M059J (cell line): ENCODE measurements at regions not wholly inside any gene's neighbourhood (a gene's known extent, or its start where the extent isn't known, plus 50 kb on each side); places are given as distances from the start of the nearest gene placed in this dataset.
A peak's percentile ranks its signal among the peaks of the same experiment; 100 is the strongest.

Experiments
- DNase-seq: peaks from one replicate; pipeline ENCODE4 v3.0.0-alpha.2; 2012; ENCODE audit warnings: low read depth

DNA sequence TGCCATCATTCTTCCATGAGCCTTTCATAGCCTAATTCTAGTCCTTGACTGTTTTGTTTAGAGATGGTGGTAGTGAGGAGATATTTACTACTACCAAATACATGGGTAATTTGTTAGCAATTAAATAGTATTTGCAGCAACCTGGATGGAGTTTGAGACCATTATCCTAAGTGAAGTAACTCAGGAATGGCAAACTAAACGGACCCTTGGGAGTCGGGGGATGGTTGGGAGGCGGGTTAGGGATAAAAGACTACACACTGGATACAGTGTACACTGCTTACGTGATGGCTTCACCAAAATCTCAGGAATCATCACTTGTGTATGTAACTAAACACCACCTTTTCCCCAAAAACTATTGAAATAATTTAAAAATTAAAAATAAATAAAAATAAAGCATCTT, 809.2 kb upstream of the ZNF608 start:
- no peak for DNase-seq

DNA sequence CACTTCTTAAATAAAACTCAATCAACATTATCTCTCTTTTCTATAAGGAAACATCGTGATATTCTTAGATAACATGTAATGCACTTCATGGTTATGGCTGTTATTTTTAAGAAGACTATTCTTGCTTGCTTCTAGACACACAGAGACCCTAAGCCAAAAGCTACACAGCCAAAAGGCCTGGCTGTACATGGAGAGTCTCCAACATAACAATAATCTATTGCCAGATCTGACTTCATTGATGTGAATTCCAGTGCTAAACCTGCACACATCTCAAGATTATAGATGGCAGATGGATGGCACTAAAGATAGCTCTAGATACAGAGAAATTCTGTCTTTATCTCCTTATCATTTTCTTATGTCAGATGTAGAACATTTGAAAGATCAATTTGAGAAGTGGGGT, 811.6 kb upstream of the ZNF608 start:
- no peak for DNase-seq

DNA sequence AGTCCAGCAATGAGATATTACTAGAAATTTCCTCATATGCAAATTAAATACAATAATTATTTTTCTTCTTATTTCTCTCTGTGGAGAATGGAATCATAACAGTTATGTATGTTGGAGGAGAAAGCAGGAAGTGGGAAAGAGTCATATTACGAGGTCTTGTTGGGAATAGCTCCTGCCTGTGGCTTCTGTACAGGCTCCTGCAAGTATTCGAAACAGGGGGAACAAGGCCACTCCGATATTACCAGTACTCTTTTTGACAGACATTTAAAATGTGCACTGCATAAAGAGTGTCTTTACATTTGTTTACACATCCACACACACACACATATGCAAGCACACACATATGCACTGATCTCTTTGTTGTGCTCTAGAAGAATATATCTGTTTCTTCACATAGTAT, 812.0 kb upstream of the ZNF608 start:
- DNase-seq, result no peak

DNA sequence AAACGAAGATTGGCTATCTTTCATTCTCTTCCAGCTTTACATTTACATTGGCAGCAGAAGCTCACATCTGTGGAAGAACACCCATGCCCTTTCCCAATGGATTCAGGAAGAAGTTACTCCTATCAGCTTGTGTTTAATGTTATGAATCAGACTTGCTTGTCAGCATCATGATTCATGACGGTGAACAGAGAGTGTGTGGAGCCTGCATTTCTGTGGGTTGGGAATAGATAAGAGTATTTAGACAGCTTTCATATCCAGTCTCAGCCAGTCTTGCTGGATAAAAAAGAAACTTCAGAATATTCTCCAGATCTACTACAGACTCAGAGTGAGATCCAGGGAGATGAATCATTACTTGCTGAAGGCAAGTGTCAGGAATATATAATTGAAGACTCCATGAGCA, 812.9 kb upstream of the ZNF608 start:
- peak; percentile 97 for DNase-seq

DNA sequence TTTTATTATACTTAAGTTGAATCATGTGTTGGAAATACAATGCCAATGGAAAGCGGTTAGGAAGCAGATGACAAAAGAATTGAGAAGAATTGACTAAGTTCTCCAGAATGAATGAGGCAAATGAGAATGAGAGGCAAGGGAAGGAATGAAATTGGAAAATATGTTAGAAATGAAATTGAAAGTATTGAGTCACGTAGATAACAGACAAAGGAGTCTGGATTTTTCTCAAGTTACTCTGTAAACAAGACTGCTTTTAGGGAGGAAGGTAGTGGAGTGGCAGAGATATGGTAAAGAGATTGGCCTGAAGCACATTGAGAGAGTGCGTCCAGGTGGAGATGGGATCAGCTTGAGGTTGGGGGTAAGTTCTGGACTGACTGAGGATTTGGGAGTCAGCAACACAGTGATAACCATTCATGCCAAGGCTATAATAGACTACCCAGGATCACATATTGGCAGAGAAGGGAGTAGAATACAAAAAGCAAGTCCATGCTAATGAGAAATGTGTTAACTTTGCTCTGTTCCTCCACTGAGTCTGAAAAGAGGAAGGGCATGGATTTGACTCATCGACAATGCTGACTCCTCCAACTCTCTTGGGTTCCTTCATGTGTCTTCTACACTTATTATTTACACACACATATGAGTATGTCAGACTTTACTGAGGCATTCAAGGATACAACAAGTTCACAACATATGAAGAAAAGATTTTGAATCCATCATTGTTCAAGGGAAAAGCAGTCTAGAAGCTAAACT, 814.2 kb upstream of the ZNF608 start:
- DNase-seq, result peak; percentile 45

DNA sequence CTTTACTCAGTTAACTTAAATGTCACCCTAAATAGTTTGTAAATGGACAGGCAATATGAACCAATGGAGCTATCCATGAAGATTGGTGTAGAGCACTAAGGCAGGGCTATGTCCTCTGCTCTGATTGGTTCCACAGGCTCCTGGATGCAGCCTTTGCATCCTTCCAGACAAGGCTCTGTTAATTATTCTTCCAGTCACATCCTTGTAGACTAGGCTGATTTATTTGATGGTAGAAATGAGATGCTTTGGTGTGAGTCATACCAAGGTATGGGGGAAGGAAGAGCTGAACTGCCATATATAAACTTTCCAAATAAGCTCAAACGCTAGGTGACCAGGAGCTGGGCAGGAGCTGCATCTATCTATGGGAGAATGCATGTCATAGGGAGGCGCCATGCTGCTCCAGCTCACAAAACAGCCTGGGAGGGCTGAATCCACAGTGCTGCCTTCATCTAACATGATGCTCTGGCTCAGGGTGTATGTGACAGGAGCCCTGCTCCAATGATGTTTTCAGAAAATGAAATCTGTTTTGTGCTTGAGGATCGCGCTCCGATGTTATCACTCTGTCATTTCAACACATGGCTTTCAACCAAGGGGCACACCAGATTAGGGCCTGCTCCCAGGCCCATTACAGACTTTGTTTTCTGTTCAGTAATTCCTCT, 818.0 kb upstream of the ZNF608 start:
- peak; percentile 43 for DNase-seq

DNA sequence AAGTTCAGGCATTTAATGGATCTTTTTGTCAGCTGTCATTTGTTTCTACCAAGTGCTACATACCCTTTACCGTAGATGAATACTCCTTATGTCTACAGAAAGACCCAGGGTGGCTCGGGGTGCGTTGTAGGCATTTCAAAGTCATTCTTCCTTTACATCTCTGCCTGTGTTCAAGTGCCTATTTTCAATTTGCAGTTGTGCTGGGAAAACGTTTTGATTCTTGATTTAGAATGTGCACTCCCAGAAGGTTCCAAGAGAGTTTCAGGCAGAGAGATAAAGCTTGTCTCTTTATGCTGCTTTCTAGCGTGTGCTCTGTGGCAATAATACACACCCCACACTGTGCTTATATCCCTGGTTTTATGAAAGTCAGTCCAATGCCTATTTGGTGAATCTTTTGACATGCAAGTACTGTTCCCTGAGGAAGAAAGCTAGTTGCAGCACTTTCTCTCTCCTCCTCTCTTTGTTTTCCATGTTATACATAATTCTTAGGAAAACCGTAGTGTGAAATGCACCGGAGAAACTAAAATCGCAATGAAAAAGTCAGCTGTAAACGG, 828.1 kb upstream of the ZNF608 start:
- no peak for DNase-seq

DNA sequence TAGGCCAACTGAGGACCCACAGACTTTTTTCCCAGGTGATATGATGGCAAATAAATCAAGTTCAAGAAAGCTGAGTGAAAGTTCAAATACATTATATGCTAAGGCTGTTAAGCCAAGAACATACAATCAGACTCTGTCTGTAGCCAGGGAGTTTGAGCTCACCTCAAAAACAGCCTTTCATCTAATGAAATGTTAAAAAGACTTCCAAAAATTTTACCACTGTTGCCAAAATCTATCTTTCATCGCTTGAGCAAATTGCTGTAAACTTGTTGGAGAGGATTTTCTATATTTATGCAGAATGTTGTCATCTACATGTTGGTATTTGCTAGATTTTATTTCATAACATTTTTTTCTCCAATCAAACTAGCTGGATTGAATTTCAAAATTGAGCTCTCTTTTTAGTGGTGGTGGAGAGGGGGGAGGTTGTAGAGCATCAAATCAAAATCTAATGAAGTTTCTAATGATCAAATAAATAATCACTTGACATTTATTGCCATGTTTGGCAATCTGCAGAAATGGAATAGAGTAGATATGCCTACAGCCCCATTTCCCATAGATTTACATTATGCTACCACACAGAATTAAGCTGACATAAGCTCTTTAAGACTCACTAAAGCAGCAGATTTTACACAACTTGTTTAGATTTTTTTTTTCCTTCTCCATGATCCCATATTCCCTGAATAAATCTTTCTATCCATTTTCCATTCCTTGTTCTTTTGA, 828.9 kb upstream of the ZNF608 start:
- no peak for DNase-seq

DNA sequence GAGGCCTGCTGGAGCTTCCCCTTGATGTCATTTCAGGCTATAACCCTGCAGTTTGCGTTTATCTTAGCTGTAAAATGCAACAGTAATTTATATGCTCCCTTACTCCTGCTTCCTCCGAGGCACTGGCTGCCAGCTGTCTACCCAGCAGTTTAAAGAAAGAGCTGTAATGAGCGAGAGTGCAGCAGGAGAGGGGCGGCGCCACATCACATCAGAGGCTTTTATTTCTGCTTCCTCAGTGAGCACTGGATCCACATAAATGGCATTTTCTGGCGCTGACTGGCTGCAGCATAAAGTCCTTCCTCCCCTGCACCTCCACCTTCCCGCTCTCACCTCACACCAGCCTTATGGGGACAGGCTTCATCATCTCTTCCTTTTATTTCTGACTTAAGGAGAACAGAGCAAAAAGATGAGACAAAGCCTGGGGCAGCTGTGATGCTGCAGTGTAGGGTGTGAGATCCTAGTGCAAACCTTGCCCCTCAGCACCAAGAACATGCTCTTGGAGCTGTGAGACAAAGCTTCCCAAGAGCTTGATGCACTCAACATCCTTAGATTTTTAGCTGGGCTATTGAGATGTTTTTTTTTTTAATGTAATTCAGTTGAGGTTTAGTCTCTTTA, 829.6 kb upstream of the ZNF608 start:
- no peak for DNase-seq

DNA sequence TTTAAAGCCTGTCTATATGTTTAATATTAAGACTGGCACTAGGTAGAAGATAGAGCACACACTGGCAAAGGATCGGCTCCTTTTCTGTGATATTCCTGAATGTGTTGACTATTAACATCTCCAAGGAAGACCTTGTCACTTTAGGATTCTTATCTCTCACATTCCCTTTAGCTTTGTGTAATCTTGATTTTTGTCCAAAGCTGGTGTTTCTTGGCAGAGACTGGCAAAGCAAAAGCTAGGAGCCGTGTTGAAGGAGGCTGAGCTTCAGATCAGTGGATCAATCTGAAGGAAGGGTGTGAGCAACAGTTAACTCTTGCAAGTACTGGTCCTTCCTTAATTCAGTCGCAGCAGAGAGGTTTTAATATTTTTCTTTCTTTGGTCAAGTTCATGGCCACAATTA, 830.4 kb upstream of the ZNF608 start:
- no peak for DNase-seq

DNA sequence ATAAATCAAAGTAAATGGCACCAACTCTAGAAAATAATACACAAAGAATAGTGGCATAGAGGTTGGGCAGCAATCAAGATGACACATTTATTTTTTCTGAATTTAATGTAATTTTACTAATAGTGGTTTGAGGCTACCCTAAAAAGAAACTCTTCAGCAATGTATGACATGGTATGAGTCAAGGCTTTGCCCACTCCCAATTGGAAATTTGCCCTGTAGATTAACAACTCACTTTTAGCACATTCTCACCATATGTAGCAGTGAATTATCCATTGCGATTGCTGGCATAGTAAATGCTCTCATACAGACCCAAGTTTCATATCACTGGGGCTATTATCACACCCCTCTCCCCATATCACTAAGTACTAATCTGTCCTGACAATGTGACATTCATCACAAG, 832.1 kb upstream of the ZNF608 start:
- no peak for DNase-seq

DNA sequence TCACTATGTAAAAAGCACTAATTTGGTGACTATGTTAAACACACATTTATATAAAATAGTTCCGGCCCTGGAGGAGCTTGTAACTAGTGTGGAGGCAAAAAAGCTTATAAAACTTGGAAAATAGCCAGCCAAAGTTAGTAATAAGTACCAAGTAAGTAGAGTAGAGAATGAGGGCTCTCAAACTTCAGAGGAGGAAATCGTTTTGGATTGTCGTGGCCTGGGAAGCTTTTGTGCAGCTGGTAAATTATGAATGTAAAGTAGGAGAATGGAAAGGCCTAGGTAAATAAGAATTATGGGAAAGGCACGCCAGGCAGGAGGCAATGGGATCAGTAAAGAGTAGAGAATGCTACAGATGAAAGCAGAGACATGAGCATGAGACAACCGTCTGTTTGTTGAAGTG, 832.7 kb upstream of the ZNF608 start:
- DNase-seq, result no peak

DNA sequence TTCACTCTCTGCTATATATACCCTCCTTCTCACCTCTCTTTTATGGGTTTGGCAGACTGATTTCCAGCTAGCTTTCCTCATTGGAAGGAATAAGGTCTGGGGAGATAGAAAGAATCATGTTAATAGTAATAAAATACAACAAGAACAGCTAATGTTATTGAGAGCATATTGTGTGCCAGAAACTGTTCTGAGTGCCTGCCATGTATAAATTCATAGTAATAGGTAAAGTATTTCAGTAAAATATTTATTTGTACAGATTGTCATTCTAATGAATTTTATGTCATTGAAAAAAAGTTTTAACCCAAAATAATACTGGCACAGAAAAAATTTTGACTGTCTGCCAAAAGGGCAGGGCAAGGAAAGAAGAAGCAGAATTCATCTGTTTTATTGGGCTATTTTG, 834.9 kb upstream of the ZNF608 start:
- no peak for DNase-seq

DNA sequence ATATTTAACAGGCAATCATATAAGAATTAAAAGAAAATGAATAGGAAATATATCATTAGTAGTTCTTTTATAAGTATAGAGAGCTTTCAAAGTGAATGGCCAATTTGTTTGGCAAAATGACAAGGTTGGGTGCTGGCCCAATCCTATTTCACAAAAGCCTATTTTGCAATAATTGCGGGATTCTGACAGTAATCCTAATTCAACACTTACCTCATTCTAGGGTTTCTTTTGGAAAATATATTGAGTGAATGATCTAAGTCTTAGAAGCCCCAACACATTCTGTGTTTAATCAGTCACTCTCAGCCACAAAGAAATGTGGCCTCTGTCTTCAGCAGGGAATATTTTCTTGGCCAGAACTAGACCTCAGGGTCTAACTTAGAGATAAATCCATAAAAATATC, 835.9 kb upstream of the ZNF608 start:
- DNase-seq, result no peak

DNA sequence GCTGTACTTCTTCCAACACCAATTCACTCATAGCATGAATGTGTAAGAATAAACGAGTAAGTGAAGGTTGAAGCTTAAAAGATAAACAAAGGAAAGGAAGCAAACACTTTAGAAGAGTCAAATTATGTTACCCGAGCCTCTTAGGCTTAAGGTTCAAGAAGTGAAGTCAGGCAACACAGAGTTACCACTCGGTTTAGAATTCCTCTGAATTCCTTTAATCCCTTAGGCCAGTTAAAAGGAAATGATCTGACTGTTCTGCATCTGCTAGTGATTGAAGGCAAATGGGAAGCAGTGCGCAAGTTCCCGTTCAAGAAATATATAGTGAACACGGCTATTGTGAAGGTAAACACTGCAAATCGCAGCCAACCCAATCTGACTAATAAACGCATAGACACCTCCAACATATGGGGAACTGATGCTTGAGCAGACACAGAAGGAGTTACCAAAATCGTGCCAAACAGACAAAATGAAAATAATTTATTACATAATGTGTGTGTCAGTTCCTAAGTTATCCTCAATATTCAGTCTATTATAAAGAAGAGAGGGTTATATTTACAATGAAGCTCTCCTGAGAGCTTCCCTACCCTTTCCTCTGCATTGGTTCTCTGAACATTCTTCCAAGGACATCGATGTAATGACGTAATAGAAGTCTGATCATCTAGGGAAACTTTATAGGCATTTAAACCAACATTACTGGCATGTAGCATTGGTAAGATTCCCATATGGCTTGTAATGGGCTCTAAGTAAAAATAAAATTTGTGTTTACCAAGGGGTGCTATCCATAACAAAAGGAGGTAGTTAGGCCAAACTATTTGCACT, 837.1 kb upstream of the ZNF608 start:
- no peak for DNase-seq

DNA sequence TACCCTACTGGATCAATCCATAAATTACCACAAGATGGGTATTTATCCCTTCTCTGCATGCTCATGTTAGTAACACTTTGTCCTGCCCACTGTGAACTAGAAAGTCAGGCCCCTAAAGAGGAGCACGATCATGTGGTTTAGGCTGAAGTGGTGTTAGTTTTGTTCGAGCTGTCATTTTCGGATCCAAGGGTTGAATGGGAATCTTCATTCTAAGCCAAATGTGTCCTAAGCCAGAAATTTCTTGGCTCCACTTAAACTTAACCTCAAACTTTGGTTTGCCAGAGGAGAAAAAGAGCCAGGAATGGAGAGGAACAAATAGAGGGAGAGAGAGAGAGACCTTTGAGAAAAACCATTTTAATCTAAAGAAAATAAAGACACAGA, 837.7 kb upstream of the ZNF608 start:
- DNase-seq, result no peak

DNA sequence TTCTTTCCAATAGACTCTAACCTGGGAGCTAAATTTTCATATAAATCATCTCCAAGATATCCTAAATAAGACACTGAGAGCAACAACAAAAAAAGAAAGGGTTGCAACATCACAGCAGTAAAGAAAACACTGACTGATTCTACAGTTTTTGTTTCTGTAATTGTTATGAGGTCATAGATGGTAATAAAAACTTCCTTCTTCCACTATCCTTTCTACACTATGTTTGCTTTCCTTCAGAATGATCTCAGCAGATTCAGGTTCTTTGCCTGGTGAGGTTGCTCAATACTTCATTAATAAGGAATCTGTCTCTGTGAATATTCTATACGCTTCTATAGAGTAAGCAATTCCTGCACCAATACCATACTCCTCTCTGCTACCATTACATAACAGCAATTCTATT, 835.6 kb upstream of the GRAMD2B start:
- DNase-seq, result no peak

DNA sequence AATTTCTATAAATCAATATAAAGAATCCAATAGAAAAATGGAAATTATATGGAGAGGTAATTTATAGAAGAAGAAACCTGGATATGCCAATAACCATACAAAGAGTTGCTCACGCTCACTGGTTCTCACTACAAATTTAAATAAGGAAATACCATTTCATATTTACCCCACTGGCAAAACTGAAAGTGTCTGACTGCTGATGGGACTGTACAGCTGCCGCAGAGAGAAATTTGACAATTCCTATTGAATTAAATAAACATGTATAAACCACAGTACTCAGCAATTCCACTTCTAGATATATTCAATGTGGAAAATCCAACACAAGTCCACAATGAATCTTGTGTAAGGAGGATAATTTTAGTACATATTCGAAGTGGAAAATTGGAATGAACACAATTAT, 830.4 kb upstream of the GRAMD2B start:
- DNase-seq, result no peak

DNA sequence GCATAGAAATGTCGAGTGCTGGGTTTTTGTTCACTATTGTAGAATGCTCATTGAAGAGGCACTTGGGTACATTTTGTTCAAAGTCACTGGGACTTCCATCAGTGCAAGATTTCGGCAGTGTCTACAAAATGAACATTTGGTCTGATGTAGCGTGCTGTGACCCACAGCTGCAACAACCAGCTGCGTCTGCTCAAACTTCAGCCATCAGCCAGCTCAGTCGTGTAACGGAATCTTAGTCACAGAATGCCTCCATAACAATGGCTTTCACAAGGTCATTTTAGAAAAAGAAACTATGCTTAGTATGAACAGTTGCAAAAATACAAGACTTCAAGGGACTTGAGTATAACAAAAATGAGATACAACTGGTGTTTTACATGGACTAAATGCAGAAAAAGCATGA, 828.1 kb upstream of the GRAMD2B start:
- DNase-seq, result no peak

DNA sequence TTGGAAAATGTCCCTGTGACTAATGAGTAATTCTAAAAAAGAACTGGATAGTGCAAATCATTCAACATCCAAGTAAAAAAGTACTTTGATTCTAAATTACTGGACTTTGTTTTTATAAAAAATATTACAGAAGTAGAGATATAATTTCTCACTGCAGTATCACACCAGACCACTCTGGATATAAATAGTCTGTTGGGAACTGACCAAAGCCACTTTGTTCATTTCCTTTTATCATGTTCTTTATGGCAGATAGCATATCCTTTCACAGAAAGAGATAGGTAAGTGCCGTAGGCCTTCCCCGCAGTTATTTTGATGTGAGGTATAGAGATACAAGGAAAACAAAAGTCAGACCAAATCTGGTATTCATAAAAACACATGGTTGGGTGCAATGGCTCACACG, 827.4 kb upstream of the GRAMD2B start:
- no peak for DNase-seq

DNA sequence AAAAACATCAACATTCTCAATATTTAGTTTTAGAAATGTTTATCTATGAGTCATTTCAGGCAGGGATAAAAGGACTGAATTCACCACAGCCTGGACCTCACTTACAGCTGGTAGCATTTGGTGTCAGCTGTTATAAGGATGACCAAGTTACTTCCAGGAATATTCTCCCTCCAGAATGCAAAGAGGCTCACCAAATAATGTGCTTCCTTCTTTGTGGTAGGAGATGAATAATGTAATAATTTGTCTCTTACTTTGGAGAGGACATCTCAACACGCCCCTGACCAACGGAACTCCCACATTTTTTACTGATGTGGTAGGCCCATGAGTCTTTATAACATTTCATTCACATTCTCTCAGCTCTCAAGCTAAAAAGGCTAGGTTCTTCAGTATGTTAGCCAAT, 825.9 kb upstream of the GRAMD2B start:
- peak; percentile 77 for DNase-seq

DNA sequence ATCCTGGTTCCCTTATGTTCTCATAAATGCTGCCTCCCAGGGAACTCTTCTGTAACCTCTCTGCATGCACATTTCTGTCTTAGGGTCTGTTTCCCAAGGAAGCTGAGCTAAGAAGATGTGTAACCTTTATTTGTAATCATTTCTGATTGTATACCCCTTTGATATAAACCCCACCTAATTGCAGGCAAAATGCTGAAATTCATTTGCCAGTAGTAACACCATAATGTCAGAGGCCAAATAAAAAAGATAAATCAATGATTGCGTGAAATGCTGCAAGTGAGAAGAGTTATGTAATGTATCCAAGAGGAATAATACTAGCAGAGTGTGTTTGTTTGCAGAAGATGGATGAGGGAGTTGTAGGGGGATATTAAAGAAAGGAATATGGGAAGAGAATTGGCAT, 822.6 kb upstream of the GRAMD2B start:
- no peak for DNase-seq
